Transverse colon (tissue), 4 donors: ENCODE measurements at regions not wholly inside any gene's neighbourhood (a gene's known extent, or its start where the extent isn't known, plus 50 kb on each side); places are given as distances from the start of the nearest gene placed in this dataset.
"Not testable (repeated sequence)": the region's sequence is repeated elsewhere in the genome, so short reads cannot be mapped to it uniquely, and the experiment has no call there.

Experiments used
- POLR2A ChIP-seq: fragments of 450-650 bp; IDR thresholded peaks from one replicate; pipeline ENCODE4 v1.6.1; 2016; ENCODE audit warnings: antibody characterized with exemption, mild to moderate bottlenecking, moderate library complexity
- POLR2AphosphoS5 ChIP-seq, 3 donors: sonication (generic); formaldehyde crosslinking; IDR thresholded peaks; one replicate each; pipeline ENCODE4 v1.6.1; 2016; ENCODE audit warnings: antibody characterized with exemption in 3 of 3
- TF ChIP-seq, protein P1 (sequence below), 5 experiments: fragments of 200-600 bp in 3 of 5; fragments of 450-650 bp in 2 of 5; sonication (generic) in 3 of 5; IDR thresholded peaks; 1 replicate in 2 of 5; 2 replicates in 3 of 5; pipeline ENCODE4 v1.5.1; 2016 to 2017; ENCODE audit warnings: antibody characterized with exemption in 5 of 5, inconsistent platforms in 3 of 5, mild to moderate bottlenecking in 2 of 5, moderate library complexity in 1 of 5

DNA sequence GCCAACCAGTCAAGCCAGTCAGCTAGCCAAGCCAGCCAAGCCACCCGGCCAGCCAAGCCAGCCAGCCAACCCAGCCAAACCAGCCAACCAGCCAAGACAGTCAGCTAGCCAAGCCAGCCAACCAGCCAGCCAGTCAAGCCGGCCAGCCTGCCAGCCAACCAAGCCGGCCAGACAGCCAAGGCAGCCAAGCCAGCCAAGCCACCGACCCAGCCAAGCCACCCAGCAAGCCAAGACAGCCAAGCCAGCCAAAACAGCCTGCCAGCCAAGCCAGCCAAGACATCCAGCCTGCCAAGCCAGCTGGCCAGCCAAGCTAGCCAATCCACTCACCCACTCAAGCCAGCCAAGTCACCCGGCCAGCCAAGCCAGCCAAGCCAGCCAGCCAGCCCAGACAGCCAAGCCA, 1599.2 kb downstream of the RPIA start:
- TF ChIP-seq, protein P1, sequence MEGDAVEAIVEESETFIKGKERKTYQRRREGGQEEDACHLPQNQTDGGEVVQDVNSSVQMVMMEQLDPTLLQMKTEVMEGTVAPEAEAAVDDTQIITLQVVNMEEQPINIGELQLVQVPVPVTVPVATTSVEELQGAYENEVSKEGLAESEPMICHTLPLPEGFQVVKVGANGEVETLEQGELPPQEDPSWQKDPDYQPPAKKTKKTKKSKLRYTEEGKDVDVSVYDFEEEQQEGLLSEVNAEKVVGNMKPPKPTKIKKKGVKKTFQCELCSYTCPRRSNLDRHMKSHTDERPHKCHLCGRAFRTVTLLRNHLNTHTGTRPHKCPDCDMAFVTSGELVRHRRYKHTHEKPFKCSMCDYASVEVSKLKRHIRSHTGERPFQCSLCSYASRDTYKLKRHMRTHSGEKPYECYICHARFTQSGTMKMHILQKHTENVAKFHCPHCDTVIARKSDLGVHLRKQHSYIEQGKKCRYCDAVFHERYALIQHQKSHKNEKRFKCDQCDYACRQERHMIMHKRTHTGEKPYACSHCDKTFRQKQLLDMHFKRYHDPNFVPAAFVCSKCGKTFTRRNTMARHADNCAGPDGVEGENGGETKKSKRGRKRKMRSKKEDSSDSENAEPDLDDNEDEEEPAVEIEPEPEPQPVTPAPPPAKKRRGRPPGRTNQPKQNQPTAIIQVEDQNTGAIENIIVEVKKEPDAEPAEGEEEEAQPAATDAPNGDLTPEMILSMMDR (IDR thresholded peaks at IDR 0.05), result not testable (repeated sequence)
- not testable (repeated sequence) for TF ChIP-seq POLR2A; POLR2AphosphoS5 (IDR thresholded peaks at IDR 0.05)
